PC-3 (cell line): ENCODE measurements at regions not wholly inside any gene's neighbourhood (a gene's known extent, or its start where the extent isn't known, plus 50 kb on each side); places are given as distances from the start of the nearest gene placed in this dataset.
"Not testable (repeated sequence)": the region's sequence is repeated elsewhere in the genome, so short reads cannot be mapped to it uniquely, and the experiment has no call there.

Experiments used
- ATAC-seq: fragments of 200-7000 bp; cut with Tn5 transposase; 2 replicates; pipeline ENCODE4 v1.9.1; 2020; ENCODE audit warnings: mild to moderate bottlenecking, moderate library complexity
- BruUV-seq: library from RNA; stranded (reverse); fragments of 400-500 nt; replicated peaks from 2 replicates; lab custom pipeline; 2021; lab: Mats Ljungman, UMichigan
- CTCF ChIA-PET: fragments of 300-600 bp; sonication (Branson Sonifier 250); formaldehyde crosslinking; loops from one replicate; lab custom pipeline; 2022; ENCODE audit warnings: antibody characterized with exemption; lab: Charles Lee
- POLR2A ChIA-PET: fragments of 300-600 bp; sonication (Branson Sonifier 250); formaldehyde crosslinking; loops from one replicate; lab custom pipeline; 2022; ENCODE audit warnings: antibody characterized with exemption; ENCODE audit not compliant: unreplicated experiment; lab: Charles Lee
- DNase-seq: peaks from one replicate; pipeline ENCODE4 v3.0.0-alpha.2; 2015
- H2AFZ ChIP-seq: fragments of 300-600 bp; sonication (generic); 2 replicates; pipeline ENCODE4 v1.6.0; 2016; ENCODE audit warnings: antibody characterized with exemption, low read length
- H3F3A ChIP-seq: fragments of 300-600 bp; sonication (generic); one replicate; pipeline ENCODE4 v1.6.0; 2017; ENCODE audit warnings: antibody characterized with exemption, low read length, control low read depth, mild to moderate bottlenecking; ENCODE audit not compliant: unreplicated experiment
- H3K27ac ChIP-seq: fragments of 300-600 bp; sonication (generic); 2 replicates; pipeline ENCODE4 v1.5.1; 2016; ENCODE audit warnings: mild to moderate bottlenecking, low read length
- H3K27me3 ChIP-seq: fragments of 300-600 bp; sonication (generic); 2 replicates; pipeline ENCODE4 v1.6.1; 2016; ENCODE audit warnings: low read length, mixed read lengths
- H3K36me3 ChIP-seq: fragments of 300-600 bp; sonication (generic); 2 replicates; pipeline ENCODE4 v1.6.1; 2016; ENCODE audit warnings: low read depth, mixed run types, low read length, mixed read lengths
- H3K4me1 ChIP-seq: fragments of 300-600 bp; sonication (generic); 2 replicates; pipeline ENCODE4 v1.5.1; 2016; ENCODE audit warnings: low read length; ENCODE audit not compliant: insufficient read depth
- H3K4me2 ChIP-seq: fragments of 300-600 bp; sonication (generic); 2 replicates; pipeline ENCODE4 v1.6.0; 2016; ENCODE audit warnings: low read length
- H3K4me3 ChIP-seq: fragments of 300-600 bp; sonication (generic); 2 replicates; pipeline ENCODE4 v1.5.1; 2016; ENCODE audit warnings: mild to moderate bottlenecking, low read length, mixed read lengths
- H3K79me2 ChIP-seq: fragments of 300-600 bp; sonication (generic); 2 replicates; pipeline ENCODE4 v1.6.1; 2017; ENCODE audit warnings: low read length, mixed read lengths
- H3K9ac ChIP-seq: fragments of 300-600 bp; sonication (generic); 2 replicates; pipeline ENCODE4 v1.6.0; 2016; ENCODE audit warnings: mild to moderate bottlenecking, low read length
- H3K9me2 ChIP-seq: fragments of 300-600 bp; sonication (generic); replicated peaks from 2 replicates; pipeline ENCODE4 v1.6.1; 2016; ENCODE audit warnings: mixed run types, low read length, mixed read lengths
- H3K9me3 ChIP-seq: fragments of 300-600 bp; sonication (generic); 2 replicates; pipeline ENCODE4 v1.6.1; 2016; ENCODE audit warnings: low read length, mixed read lengths
- H4K20me1 ChIP-seq: fragments of 300-600 bp; sonication (generic); 2 replicates; pipeline ENCODE4 v1.6.1; 2016; ENCODE audit warnings: low read length, mixed read lengths
- intact Hi-C: fragments of 100-400 bp; cut with micrococcal nuclease; formaldehyde crosslinking; loops from 2 replicates; pipeline ENCODE4 v1.9.0; 2023

DNA sequence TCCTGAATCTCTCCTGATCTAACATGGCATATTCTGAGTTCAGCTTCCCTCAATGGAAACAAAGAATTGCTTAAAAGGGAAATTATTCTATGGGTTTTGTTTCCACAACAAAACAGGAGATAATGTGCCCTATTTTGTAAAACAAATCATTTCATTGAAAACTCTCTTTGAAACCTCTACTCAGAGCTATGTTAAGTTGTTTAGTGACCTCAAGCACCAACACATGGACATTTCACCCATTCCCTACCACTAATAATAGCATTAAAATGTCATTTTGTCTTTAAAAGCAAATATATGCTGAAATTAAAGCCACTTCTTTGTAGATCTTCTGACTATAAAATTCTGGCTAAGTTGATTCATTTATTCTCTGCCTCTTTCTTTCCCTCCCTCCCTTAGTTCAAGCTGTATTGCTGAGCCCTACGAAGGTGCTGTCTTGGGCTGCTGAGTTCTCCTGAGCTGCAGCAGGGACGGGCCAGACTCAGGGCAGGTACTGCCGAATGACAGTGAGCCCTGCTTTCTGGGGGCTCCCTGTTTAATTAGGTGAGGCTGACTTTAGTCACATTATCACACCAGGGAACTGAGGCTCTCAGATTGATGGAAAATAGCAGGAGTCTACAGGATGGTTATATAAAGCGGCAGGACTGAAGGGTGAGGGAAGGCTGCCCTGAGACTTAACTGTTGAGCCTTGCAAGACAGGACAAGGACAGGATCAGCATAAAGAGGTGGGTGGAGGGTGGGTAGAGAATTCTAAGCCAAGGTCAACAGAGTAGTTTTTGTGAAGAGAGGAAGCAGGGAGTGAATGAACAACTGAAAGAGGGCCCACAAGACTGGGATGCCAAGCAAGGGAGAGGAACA lies 1685.1 kb downstream of the SPATA31A7 start:
- H3K4me1 ChIP-seq, H3K9me3 ChIP-seq, BruUV-seq, H3K4me3 ChIP-seq, intact Hi-C loops, H3K9ac ChIP-seq, H3K36me3 ChIP-seq, ATAC-seq, DNase-seq, CTCF ChIA-PET, H2AFZ ChIP-seq, H3K27me3 ChIP-seq, H3K4me2 ChIP-seq, H3K27ac ChIP-seq, H3K9me2 ChIP-seq, H3K79me2 ChIP-seq, POLR2A ChIA-PET, H3F3A ChIP-seq, H4K20me1 ChIP-seq: not testable (repeated sequence)

DNA sequence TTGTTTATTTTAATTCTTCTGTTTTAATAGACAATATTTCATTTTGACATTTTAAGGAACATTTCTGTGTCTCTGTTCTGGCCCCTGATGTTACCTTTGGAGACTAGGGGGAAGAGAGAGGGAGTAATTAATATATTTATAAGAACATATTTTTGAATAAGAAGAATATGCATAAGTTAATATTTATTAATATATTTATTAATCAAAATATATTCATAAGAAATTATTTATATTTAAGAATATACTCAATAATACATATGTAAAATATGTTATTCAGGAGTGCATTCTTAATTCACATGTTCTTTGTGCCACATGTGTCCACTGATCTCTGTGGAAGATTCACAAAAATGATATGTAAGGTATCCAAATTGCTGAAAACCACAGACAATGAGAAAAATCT lies 1687.7 kb downstream of the SPATA31A7 start:
- H3K4me3 ChIP-seq, ATAC-seq, H3K27ac ChIP-seq, H3K27me3 ChIP-seq, H3K9me2 ChIP-seq, H3K9me3 ChIP-seq, DNase-seq, H3F3A ChIP-seq, H2AFZ ChIP-seq, H3K9ac ChIP-seq, intact Hi-C loops, H4K20me1 ChIP-seq, H3K79me2 ChIP-seq, H3K4me1 ChIP-seq, CTCF ChIA-PET, BruUV-seq, POLR2A ChIA-PET, H3K36me3 ChIP-seq, H3K4me2 ChIP-seq: not testable (repeated sequence)

GRCh38 chr9:62877987-62878386 lies 1688.2 kb downstream of the SPATA31A7 start:
- POLR2A ChIA-PET = not testable (repeated sequence)

GRCh38 chr9:62880453-62880852 lies 1690.6 kb downstream of the SPATA31A7 start:
- H3K79me2 ChIP-seq, H3K27ac ChIP-seq, CTCF ChIA-PET, H3F3A ChIP-seq, H3K27me3 ChIP-seq, H3K4me3 ChIP-seq, H3K9me3 ChIP-seq, H4K20me1 ChIP-seq, H3K36me3 ChIP-seq, intact Hi-C loops, BruUV-seq, H3K4me1 ChIP-seq, ATAC-seq, H3K9ac ChIP-seq, H3K4me2 ChIP-seq, H3K9me2 ChIP-seq, POLR2A ChIA-PET, H2AFZ ChIP-seq: not testable (repeated sequence)
- peak; percentile 1 for DNase-seq

More at GRCh38 chr9:62877987-62878386, 1688.2 kb downstream of the SPATA31A7 start:
- H3K9me3 ChIP-seq, H3K36me3 ChIP-seq, H3K79me2 ChIP-seq, H2AFZ ChIP-seq, H4K20me1 ChIP-seq, intact Hi-C loops, H3K27me3 ChIP-seq, H3K27ac ChIP-seq, H3K4me3 ChIP-seq, BruUV-seq, DNase-seq, H3K4me2 ChIP-seq, H3K4me1 ChIP-seq, CTCF ChIA-PET, ATAC-seq, H3F3A ChIP-seq, H3K9me2 ChIP-seq, H3K9ac ChIP-seq: not testable (repeated sequence)

GRCh38 chr9:62880971-62881370 lies 1691.1 kb downstream of the SPATA31A7 start:
- H3K36me3 ChIP-seq, intact Hi-C loops, H3F3A ChIP-seq, H2AFZ ChIP-seq, H3K4me3 ChIP-seq, H3K79me2 ChIP-seq, H3K9me3 ChIP-seq, POLR2A ChIA-PET, BruUV-seq, ATAC-seq, H3K4me2 ChIP-seq, H3K27me3 ChIP-seq, H3K27ac ChIP-seq, H4K20me1 ChIP-seq, CTCF ChIA-PET, H3K4me1 ChIP-seq, H3K9ac ChIP-seq, H3K9me2 ChIP-seq: not testable (repeated sequence)
- DNase-seq = peak; percentile 0

DNA sequence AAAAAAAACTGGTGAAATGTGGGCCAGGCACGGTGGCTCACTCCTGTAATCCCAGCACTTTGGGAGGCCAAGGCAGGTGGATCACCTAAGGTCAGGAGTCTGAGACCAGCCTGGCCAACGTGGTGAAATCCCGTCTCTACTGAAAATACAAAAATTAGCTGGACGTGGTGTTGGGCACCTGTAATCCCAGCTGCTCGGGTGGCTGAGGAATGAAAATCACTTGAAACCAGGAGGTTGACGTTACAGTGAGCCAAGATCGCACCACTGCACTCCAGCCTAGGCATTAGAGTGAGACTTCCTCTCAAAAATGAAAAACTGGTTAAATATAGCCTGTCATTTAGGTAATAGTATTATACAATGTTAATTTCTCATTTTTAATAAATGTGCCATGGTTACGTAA lies 1692.0 kb downstream of the SPATA31A7 start:
- H3K79me2 ChIP-seq, H3K9me2 ChIP-seq, POLR2A ChIA-PET: not testable (repeated sequence)

More for the DNA sequence above, 1692.0 kb downstream of the SPATA31A7 start:
- H3K9ac ChIP-seq, H3K36me3 ChIP-seq, H3K4me1 ChIP-seq, H4K20me1 ChIP-seq, H3K4me2 ChIP-seq, H2AFZ ChIP-seq, H3K27me3 ChIP-seq, H3K9me3 ChIP-seq, ATAC-seq, H3F3A ChIP-seq, intact Hi-C loops, CTCF ChIA-PET, BruUV-seq, DNase-seq, H3K4me3 ChIP-seq, H3K27ac ChIP-seq: not testable (repeated sequence)
